HG03439 (cell line): ENCODE measurements at regions not wholly inside any gene's neighbourhood (a gene's known extent, or its start where the extent isn't known, plus 50 kb on each side); places are given as distances from the start of the nearest gene placed in this dataset.
A peak's percentile ranks its signal among the peaks of the same experiment; 100 is the strongest.
"Not testable (repeated sequence)": the region's sequence is repeated elsewhere in the genome, so short reads cannot be mapped to it uniquely, and the experiment has no call there.

Experiments
- ATAC-seq: cut with Tn5 transposase; IDR thresholded peaks from one replicate; pipeline ENCODE4 v1.9.1; 2021; ENCODE audit warnings: mild to moderate bottlenecking, moderate library complexity; ENCODE audit not compliant: unreplicated experiment

- ATAC-seq: no peak
These were observed 100.2 kb downstream of the FBXO8 start for GRCh38 chr4:174183259-174183658.

GRCh38 chr4:174181827-174182226 is 101.6 kb downstream of the FBXO8 start:
- no peak for ATAC-seq

GRCh38 chr4:174177536-174177935 is 105.9 kb downstream of the FBXO8 start:
- no peak for ATAC-seq

- not testable (repeated sequence) for ATAC-seq
These were observed 107.6 kb downstream of the FBXO8 start for GRCh38 chr4:174175836-174176235.

- no peak for ATAC-seq
These were observed 110.1 kb downstream of the FBXO8 start for GRCh38 chr4:174173360-174173759.

- no peak for ATAC-seq
These were observed 111.2 kb downstream of the FBXO8 start for GRCh38 chr4:174172274-174172673.

GRCh38 chr4:174170906-174171305 is 112.6 kb downstream of the FBXO8 start:
- ATAC-seq: no peak

- no peak for ATAC-seq
These were observed 113.4 kb downstream of the FBXO8 start for GRCh38 chr4:174170091-174170490.

- ATAC-seq: no peak
These were observed 126.3 kb downstream of the FBXO8 start for GRCh38 chr4:174157106-174157607.

- peak; percentile 94 for ATAC-seq
These were observed 127.1 kb downstream of the FBXO8 start for GRCh38 chr4:174156239-174156826.

GRCh38 chr4:174154215-174154854 is 129.1 kb downstream of the FBXO8 start:
- ATAC-seq: no peak

- no peak for ATAC-seq
These were observed 130.6 kb downstream of the FBXO8 start for GRCh38 chr4:174152717-174153466.

GRCh38 chr4:174147863-174148262 is 135.6 kb downstream of the FBXO8 start:
- ATAC-seq: no peak

- ATAC-seq: no peak
These were observed 139.4 kb downstream of the FBXO8 start for GRCh38 chr4:174144106-174144505.

GRCh38 chr4:174141876-174142275 is 141.6 kb downstream of the FBXO8 start:
- no peak for ATAC-seq

GRCh38 chr4:174138616-174139015 is 144.9 kb downstream of the FBXO8 start:
- ATAC-seq: no peak

GRCh38 chr4:174137698-174138097 is 145.8 kb downstream of the FBXO8 start:
- ATAC-seq: no peak

GRCh38 chr4:174135936-174136406 is 147.5 kb downstream of the FBXO8 start:
- no peak for ATAC-seq

- ATAC-seq: no peak
These were observed 147.9 kb downstream of the FBXO8 start for GRCh38 chr4:174135530-174135929.

GRCh38 chr4:174134361-174134760 is 149.1 kb downstream of the FBXO8 start:
- ATAC-seq: no peak

- no peak for ATAC-seq
These were observed 149.9 kb downstream of the FBXO8 start for GRCh38 chr4:174133551-174133950.

GRCh38 chr4:174131901-174132300 is 151.6 kb downstream of the FBXO8 start:
- no peak for ATAC-seq
